ENCODE measurements at regions not wholly inside any gene's neighbourhood (a gene's known extent, or its start where the extent isn't known, plus 50 kb on each side); places are given as distances from the start of the nearest gene placed in this dataset.

DNA sequence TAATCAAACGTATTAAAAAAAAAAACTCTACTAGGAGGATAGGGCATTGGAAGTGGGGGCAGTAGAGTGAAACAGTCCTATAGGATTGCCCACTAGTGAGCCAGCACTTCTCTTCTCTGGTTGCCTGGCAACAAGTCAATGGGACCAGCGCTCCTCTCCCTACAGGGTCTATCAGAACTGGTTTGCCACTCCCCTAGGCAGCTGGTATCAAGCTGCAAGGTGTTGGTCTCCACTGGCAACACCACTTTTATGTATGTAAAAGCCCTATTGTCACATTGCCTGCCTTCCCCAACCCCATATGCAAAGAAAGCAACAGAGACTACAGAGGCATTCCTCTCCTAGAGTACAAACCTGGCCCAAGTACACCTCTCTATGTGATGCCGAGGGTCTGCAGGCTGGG lies 166.9 kb upstream of the MCHR2 start:
- no peaks in the 10 kb centered on the region for H3K36me3 Mint-ChIP-seq (ENCODE audit: low read depth)
- no peak overlapping the region for H3K27ac Mint-ChIP-seq
- CTCF ChIA-PET, result no interaction called here
- POLR2A ChIA-PET, result no interaction called here
- peaks cover 5% of the 10 kb centered on the region for H3K9me3 Mint-ChIP-seq
- DNase-seq (no peak), ATAC-seq (ENCODE audit: low read depth) (no peak)
- intact Hi-C loops (cut with micrococcal nuclease), result no loop called here
- no peaks in the 10 kb centered on the region for H3K4me1 Mint-ChIP-seq
- H3K27me3 Mint-ChIP-seq, result peaks cover 4% of the 10 kb centered on the region
- H3K4me3 Mint-ChIP-seq, result no peak overlapping the region
- no peak for TF ChIP-seq CTCF (IDR thresholded peaks at IDR 0.05)

DNA sequence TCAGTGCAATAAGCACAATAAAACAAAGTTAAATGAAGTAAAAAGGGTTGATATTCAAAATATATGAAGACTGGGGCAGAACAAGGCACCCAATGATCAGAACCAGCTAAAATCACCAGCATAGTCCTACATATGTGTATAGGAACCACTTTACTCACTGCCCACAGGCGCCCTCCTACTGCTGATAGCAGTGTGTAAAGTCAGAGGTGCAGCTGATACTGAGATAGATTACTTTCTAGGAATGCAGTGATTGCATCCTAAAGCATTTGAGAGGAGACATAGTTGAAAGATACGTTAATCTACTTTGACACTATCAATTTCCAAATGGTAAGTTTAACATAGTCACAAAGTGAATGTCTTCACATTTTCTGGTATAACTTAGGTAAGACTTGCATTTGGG lies 161.1 kb upstream of the MCHR2 start:
- H3K27me3 Mint-ChIP-seq, result peaks cover 2% of the 10 kb centered on the region
- H3K9me3 Mint-ChIP-seq, result peaks cover 5% of the 10 kb centered on the region
- no peak for TF ChIP-seq CTCF (IDR thresholded peaks at IDR 0.05)
- CTCF ChIA-PET, result no interaction called here
- POLR2A ChIA-PET, result no interaction called here
- no peaks in the 10 kb centered on the region for H3K36me3 Mint-ChIP-seq (ENCODE audit: low read depth)
- H3K4me1 Mint-ChIP-seq, result no peaks in the 10 kb centered on the region
- no peak overlapping the region for H3K4me3 Mint-ChIP-seq
- no peak for ATAC-seq (ENCODE audit: low read depth)
- DNase-seq, result no peak
- intact Hi-C loops (cut with micrococcal nuclease), result no loop called here
- H3K27ac Mint-ChIP-seq, result no peak overlapping the region

- no peak for TF ChIP-seq CTCF (IDR thresholded peaks at IDR 0.05)
- H3K4me1 Mint-ChIP-seq, result no peaks in the 10 kb centered on the region
- CTCF ChIA-PET, result no interaction called here
- no peak overlapping the region for H3K4me3 Mint-ChIP-seq
- POLR2A ChIA-PET, result no interaction called here
- DNase-seq, result no peak
- no peak for ATAC-seq (ENCODE audit: low read depth)
- H3K36me3 Mint-ChIP-seq (ENCODE audit: low read depth), result no peaks in the 10 kb centered on the region
- H3K27me3 Mint-ChIP-seq, result peaks cover 2% of the 10 kb centered on the region
- H3K9me3 Mint-ChIP-seq, result peaks cover 5% of the 10 kb centered on the region
- no peak overlapping the region for H3K27ac Mint-ChIP-seq
- intact Hi-C loops (cut with micrococcal nuclease), result no loop called here
Observed at GRCh38 chr6:100153636-100154275, 159.7 kb upstream of the MCHR2 start.

DNA sequence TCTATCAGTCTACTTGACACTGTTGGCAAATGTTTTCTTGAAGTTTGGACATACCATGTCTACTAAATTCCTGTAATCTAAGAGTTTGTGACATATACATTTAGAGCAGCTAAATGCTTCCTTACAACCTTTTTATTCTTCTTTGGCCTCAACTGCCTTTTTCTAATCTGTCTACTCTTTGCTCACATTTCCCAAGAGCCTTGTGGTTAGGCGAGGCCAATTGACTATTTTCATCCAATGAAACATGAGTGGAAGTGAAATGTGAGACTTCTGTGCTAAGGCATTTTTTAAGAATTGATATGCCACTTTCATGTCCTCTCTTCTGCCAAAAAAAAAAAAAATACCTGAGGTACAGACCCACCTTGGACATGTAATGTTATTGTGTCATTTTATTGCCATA lies 158.2 kb upstream of the MCHR2 start:
- no peaks in the 10 kb centered on the region for H3K36me3 Mint-ChIP-seq (ENCODE audit: low read depth)
- ATAC-seq (ENCODE audit: low read depth), result no peak
- no peak for TF ChIP-seq CTCF (IDR thresholded peaks at IDR 0.05)
- H3K9me3 Mint-ChIP-seq, result peaks cover 5% of the 10 kb centered on the region
- CTCF ChIA-PET, result no interaction called here
- H3K27me3 Mint-ChIP-seq, result no peaks in the 10 kb centered on the region
- no peaks in the 10 kb centered on the region for H3K4me1 Mint-ChIP-seq
- no peak overlapping the region for H3K4me3 Mint-ChIP-seq
- H3K27ac Mint-ChIP-seq, result no peak overlapping the region
- no peak for DNase-seq
- intact Hi-C loops (cut with micrococcal nuclease), result no loop called here
- POLR2A ChIA-PET, result no interaction called here

DNA sequence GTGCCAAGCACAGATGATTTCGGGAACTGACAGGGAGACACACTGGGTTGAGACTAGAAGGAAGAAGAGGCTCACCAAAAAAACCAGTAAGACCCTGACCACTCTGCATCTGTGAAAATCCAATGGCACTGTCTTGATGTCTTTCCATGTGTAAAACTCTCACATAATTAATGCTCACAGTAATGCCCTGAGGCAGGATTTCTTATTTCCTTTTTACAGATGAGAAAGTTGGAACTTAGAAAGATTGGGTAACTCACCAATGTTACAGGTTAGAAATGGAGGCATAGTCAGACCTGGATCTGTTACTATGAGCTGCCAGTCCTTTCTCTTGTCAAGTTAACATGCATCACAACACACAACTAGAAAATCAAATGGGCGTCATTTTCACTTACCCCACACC lies 151.0 kb upstream of the MCHR2 start:
- intact Hi-C loops (cut with micrococcal nuclease), result no loop called here
- DNase-seq (no peak), ATAC-seq (ENCODE audit: low read depth) (no peak)
- TF ChIP-seq CTCF (IDR thresholded peaks at IDR 0.05), result no peak
- ChIA-PET POLR2A (no interaction called here), CTCF (no interaction called here)
- no peaks in the 10 kb centered on the region for H3K36me3 Mint-ChIP-seq (ENCODE audit: low read depth)
- no peaks in the 10 kb centered on the region for H3K4me1 Mint-ChIP-seq
- H3K4me3 Mint-ChIP-seq, result no peak overlapping the region
- H3K27me3 Mint-ChIP-seq, result no peaks in the 10 kb centered on the region
- H3K27ac Mint-ChIP-seq, result no peak overlapping the region
- H3K9me3 Mint-ChIP-seq, result no peaks in the 10 kb centered on the region

Measured in activated B cell treated with CpG ODN at 0.5 μM for 24 hours (primary cell).